WTC11 (cell line): ENCODE measurements at regions not wholly inside any gene's neighbourhood (a gene's known extent, or its start where the extent isn't known, plus 50 kb on each side); places are given as distances from the start of the nearest gene placed in this dataset.

Experiments used
- ATF1 ChIP-seq: sonication (generic); formaldehyde crosslinking; IDR thresholded peaks from 2 replicates; pipeline ENCODE4 v1.8.1; 2023; ENCODE audit warnings: mild to moderate bottlenecking, moderate library complexity, missing genetic modification reagents
- OVOL2 ChIP-seq: fragments of 250-450 bp; sonication (Bioruptor Pico); IDR thresholded peaks from 2 replicates; pipeline ENCODE4 v1.9.0; 2021; ENCODE audit warnings: mild to moderate bottlenecking, borderline replicate concordance

- TF ChIP-seq OVOL2 (CRISPR knock-in tag), result no peak
- TF ChIP-seq ATF1, result no peak
Measured at GRCh38 chr4:89363786-89364185, 56.2 kb upstream of the GPRIN3 start.
